GM18511 (cell line): ENCODE measurements at regions not wholly inside any gene's neighbourhood (a gene's known extent, or its start where the extent isn't known, plus 50 kb on each side); places are given as distances from the start of the nearest gene placed in this dataset.
"Not testable (repeated sequence)": the region's sequence is repeated elsewhere in the genome, so short reads cannot be mapped to it uniquely, and the experiment has no call there.

Experiments
- ATAC-seq: cut with Tn5 transposase; IDR thresholded peaks from one replicate; pipeline ENCODE4 v1.9.1; 2021; ENCODE audit warnings: mild to moderate bottlenecking, moderate library complexity; ENCODE audit not compliant: unreplicated experiment

DNA sequence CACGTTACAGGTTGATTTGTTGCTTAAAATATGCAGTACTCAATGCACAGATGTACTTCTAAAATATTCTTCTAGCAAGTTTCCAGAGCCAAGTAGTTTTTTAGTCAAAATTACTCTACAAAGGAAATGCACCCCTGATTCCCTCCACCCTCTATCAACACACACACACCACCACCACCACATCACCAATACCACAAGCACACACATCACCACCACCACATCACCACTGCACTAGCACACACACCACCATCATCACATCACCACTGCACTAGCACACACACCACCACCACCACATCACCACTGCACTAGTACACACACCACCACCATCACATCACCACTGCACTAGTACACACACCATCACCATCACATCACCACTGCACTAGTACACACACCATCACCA is 105.2 kb upstream of the FRG1 start:
- ATAC-seq, result no peak

DNA sequence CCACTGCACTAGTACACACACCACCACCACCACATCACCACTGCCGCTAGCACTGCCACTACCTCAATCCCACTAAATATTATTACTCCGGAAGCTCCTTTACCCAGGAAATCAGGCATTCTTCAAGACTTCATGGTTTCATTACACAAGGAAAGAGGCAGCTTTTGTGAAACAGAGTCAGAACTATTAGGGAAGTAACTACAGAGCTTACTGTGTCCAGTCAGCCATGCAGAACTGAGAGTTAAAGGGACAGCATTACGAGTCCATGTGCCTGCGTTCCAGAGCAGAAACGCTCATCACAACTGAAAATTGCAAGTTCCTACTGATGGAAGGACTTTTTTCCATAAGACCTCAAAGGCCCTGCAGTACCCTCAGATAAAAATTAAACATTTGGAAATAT is 103.2 kb upstream of the FRG1 start:
- ATAC-seq, result no peak

DNA sequence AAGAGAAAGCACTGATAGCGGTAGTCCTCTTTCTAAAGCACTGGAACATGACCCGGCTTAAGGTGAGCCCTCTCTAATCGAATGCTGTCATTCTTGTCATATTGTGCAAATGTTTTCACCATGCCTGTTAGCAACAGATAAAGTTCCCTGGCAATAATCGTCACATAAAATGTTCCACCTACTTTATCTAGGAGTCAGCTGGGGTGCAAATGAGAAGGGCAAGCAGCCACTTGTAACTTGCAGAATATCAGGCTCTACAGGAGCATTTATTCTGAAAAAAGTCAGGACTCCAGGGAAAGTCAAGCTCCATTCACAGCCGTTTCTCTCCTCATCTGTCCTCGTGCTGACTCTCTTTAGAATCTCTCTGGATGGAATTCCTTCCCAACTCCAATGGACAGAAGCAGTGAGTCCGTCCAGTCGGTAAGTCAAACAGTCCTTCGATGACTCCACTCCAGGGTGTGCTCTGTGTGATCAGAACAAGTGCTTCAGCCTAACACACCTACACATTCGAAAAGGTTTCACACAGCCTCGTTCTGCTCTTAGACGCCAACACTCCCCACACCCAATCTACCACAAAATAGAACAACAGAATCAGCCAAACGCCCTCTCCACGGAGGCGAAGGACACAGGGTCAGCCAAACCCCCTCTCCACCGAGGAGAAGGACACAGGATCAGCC is 101.7 kb upstream of the FRG1 start:
- no peak for ATAC-seq

DNA sequence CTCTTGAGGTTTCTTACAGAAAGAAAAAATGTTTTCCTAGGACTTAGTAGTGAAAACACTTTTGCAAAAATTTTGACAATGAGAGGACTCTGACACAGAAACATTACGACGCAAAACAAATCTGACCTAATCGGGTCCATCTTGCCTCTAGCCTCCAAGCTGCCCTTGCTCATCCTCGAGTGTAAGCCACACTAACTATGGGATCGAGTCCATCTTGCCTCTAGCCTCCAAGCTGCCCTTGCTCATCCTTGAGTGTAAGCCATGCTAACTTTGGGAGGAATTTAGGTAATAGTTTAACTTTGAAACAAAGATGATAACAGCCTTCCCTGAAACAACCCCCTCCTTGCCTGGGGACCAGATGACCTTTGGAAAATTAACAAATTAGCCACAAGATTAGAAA is 100.3 kb upstream of the FRG1 start:
- no peak for ATAC-seq

DNA sequence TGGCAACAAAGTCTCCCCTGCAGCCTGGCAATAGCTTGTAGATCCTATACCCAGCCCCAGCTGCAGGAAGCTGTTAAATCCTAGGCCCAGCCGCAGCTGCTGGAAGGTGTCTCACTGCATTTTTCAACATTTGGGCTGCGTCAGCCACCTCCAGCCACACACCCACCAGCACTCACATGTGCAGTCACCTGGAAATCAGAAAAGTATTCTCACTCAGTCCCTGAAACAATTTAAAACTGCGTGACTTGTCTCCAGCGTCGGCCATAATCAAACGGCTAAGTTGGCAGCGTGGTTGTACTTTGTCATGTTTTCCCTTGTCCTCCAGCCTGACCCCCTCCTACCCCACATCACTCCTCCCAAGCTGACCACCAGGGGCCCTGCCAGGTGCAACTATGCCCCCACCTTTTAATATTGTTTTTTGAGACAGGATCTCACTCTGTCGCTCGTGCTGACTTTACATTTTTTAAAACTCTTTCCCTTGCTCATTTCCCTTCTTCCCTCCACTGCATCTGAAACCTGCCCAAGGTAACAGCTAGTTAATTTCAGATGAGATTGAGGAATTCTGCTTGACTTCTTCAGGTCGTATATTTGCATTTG is 97.2 kb upstream of the FRG1 start:
- ATAC-seq, result no peak

DNA sequence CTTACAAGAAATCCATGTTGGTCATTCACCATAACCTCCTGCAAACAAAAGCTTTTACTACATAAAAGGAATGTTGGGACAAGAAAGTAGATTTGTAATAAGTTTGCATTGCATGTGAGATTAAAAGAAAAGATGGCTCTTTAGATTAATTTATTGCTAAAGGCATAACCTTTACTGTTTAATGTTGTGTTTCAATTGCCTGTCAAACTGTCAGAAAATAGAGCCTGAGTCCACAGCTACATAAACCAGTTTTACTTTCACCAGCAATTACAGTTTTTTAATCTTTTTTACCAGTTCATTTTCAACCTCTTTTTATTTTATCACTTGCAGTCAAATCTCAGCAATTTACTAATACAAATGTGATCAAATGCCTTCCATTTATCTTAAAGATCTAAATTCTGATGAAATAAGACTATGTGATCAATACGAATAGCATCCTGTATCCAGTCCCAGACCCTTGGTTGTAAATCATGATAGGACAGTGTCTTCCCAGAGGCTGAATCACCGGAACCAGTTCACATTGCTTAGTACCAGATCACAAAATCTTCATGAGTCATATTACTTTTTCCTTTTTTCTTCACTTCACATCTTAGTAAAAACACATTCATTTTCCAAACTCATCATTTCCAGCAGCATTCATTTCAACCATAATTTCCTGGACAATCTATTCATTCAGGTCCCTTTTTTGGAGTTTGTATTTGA is 95.4 kb upstream of the FRG1 start:
- no peak for ATAC-seq

DNA sequence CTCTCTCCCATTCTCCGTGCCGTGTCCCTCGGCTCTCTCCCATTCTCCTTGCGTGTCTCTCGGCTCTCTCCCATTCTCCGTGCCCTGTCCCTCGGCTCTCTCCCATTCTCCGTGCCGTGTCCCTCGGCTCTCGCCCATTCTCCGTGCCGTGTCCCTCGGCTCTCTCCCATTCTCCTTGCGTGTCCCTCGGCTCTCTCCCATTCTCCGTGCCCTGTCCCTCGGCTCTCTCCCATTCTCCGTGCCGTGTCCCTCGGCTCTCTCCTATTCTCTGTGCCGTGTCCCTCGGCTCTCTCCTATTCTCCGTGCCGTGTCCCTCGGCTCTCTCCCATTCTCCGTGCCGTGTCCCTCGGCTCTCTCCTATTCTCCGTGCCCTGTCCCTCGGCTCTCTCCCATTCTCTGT is 94.6 kb upstream of the FRG1 start:
- not testable (repeated sequence) for ATAC-seq

DNA sequence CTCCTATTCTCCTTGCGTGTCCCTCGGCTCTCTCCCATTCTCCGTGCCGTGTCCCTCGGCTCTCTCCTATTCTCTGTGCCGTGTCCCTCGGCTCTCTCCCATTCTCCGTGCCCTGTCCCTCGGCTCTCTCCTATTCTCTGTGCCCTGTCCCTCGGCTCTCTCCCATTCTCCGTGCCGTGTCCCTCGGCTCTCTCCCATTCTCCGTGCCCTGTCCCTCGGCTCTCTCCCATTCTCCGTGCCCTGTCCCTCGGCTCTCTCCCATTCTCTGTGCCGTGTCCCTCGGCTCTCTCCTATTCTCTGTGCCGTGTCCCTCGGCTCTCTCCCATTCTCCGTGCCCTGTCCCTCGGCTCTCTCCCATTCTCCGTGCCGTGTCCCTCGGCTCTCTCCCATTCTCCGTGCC is 94.1 kb upstream of the FRG1 start:
- ATAC-seq, result not testable (repeated sequence)

DNA sequence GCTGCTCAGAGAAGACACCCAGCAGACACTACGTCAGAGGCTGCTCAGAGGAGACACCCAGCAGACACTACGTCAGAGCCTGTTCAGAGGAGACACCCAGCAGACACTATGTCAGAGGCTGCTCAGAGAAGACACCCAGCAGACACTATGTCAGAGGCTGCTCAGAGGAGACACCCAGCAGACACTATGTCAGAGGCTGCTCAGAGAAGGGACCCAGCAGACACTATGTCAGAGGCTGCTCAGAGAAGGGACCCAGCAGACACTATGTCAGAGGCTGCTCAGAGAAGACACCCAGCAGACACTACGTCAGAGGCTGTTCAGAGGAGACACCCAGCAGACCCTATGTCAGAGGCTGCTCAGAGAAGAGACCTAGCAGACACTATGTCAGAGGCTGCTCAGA is 92.0 kb upstream of the FRG1 start:
- not testable (repeated sequence) for ATAC-seq

DNA sequence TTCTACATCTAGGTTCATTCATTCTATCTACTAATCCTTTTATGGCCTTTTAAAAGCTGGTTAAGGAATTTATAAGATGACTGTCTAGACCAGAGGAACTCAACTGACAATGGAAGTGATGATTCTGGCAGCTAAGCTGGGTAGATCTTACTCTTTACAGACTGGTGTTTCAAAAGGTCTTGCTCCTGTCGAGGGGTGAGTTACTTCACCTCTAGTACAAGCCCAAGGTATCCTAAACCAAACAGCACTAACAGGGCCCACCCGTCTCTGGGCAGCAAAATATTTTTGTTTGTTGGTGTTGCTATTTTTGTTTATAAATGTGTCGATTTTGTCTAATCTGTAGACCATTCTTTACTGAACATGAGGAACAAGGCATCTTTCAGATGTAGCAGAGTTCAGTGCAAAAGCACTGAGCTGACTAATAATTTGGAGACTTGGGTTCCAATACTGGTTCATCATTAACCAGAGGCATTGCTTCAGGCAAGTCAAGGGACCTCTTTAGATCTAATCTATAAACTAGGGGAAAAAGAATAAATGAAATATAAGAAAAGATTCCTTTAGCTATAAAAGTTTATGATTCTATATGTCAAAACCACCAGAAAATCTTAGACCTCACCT is 90.3 kb upstream of the FRG1 start:
- ATAC-seq, result peak; percentile 94

DNA sequence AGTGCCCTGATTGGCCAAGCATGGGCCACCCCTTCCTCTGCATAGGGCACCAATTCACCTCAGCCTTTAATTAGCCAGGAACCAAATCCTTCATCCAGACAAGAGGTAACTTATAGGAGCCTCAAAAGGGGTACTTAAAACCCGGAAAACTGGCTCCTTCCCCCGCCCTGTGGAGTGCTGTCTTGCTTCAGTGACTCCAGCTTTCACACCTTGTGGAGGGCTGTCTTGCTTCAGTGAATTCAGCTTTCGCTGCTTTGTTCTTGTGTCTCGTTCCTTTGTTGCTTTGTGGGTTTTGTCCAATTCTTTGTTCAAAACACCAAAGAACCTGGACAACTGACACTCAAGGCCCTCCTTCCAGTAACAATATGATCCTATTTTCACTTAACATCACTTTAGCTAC is 82.2 kb upstream of the FRG1 start:
- ATAC-seq, result peak; percentile 96

DNA sequence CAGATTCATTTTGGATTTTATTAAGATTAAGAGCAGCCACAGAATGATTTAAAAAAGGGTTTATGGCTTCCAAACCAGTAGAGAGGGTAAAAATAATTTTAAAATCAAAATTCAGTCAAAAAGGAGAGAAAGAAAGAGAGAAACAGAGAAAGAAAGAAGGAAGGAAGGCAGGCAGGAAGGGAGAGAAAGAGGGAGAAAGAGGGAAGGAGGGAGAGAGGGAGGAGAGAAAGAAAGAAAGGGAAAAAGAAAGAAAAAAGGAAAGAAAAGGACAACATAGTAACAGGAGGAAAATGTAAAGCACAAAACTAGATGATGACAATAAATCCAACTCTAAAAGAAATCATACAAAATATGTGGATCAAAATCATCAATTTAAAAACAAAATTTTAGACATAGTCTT is 79.6 kb upstream of the FRG1 start:
- no peak for ATAC-seq

DNA sequence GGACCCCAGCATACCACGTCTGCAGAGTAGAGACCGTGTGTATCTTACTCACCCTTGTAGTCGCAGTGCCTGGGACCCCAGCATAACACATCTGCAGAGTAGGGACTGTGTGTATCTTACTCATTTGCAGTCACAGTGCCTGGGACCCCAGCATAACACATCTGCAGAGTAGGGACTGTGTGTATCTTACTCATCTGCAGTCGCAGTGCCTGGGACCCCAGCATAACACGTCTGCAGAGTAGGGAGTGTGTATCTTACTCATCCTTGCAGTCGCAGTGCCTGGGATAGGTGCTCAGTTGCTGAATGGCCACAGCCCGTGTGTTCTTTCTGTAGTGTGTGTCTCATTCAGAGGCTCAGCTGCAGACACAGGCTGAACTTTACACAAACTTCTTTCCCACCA is 71.4 kb upstream of the FRG1 start:
- no peak for ATAC-seq

DNA sequence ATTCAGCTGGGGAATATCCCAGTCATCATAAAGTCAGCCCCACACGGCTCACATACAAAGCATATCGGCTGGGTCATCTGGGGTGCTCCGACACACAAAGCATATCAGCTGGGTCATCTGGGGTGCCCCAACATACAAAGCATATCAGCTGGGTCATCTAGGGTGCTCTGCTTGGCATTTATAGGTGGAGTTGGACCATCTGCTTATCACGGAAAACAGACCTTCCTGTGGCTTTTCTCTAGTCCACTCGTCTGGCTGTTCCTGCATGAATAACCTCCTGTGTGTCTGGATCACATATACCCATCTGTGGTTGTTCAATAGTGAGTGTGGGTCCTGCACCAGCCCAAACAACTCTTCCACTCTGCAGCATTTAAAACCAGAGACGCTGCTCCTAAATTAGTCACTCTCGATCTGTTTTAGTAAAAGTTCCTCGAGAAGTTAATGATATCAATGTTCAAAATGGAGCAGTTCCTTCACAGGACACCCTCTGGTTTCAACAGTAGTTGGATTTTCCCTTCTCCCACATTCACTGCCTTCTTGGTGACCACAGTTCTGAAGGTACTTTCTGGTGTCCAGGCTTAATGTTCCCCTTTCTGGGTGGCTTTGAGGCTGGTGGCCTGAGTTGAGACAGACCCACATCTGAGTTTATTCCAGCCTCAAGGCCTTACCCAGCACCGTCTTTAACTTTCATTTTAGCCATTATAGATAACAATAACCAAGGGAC is 70.0 kb upstream of the FRG1 start:
- no peak for ATAC-seq

DNA sequence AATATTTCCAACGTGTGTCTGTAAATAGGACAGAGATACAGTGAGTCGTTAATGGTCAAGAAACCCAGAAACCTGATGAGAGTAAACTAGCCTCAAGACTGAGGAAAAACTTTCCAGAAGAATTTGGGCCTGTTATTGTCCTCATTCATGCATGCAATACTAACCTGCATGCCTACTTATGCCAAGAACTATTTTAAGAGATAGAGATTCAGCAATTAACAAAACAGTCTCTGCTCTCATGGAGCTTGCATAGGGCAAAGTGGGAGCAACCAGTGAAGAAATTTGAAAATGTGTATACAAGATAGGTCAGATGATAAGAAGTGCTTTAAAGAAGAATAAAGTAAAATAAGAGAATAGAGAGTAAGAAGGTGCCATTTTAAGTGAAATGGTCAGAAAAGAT is 66.1 kb upstream of the FRG1 start:
- ATAC-seq, result no peak

DNA sequence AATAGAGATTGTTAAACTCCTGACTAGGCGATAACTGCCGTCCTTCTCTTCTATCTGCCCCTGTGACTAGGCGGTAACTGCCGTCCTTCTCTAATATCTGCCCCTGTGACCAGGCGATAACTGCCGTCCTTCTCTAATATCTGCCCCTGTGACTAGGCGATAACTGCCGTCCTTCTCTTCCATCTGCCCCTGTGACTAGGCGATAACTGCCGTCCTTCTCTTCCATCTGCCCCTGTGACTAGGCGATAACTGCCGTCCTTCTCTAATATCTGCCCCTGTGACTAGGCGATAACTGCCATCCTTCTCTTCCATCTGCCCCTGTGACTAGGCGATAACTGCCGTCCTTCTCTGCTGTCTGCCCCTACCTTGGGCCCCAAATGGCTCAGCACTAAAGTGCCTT is 59.5 kb upstream of the FRG1 start:
- peak; percentile 63 for ATAC-seq

DNA sequence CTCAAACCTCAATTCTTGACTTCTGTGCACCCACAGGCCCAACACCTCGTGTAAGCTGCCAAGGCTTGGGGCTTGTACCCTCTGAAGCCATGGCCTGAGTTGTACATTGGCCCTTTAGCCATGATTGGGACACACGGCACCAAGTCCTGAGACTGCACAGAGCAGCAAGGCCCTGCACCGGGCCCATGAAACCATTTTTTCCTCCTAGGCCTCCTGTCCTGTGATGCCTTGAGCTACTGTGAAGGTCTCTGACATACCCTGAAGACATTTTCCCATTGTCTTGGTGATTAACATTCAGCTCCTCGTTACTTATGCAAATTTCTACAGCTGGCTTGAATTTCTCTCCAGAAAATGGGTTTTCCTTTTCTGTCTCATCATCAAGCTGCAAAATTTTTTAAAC is 52.3 kb upstream of the FRG1 start:
- ATAC-seq, result not testable (repeated sequence)
